Left ventricle myocardium inferior (tissue), 1 donor: ENCODE measurements at regions not wholly inside any gene's neighbourhood (a gene's known extent, or its start where the extent isn't known, plus 50 kb on each side); places are given as distances from the start of the nearest gene placed in this dataset.

ENCODE experiments used
- DNase-seq: peaks from one replicate; pipeline ENCODE4 v3.0.0-alpha.2; 2020
- H3K27ac ChIP-seq: fragments of 200-600 bp; replicated peaks from 2 replicates; pipeline ENCODE4 v1.8.0; 2021
- H3K27me3 ChIP-seq: fragments of 200-600 bp; 2 replicates; pipeline ENCODE4 v1.8.0; 2021; ENCODE audit warnings: low read depth
- H3K36me3 ChIP-seq: fragments of 200-600 bp; 2 replicates; pipeline ENCODE4 v1.8.0; 2021
- H3K4me1 ChIP-seq: fragments of 200-600 bp; 2 replicates; pipeline ENCODE4 v1.8.0; 2021
- H3K4me3 ChIP-seq: fragments of 200-600 bp; 2 replicates; pipeline ENCODE4 v1.8.0; 2021; ENCODE audit warnings: mild to moderate bottlenecking, moderate library complexity
- H3K9me3 ChIP-seq: fragments of 200-600 bp; replicated peaks from 2 replicates; pipeline ENCODE4 v1.8.0; 2021
- intact Hi-C: fragments of 100-400 bp; cut with micrococcal nuclease; formaldehyde crosslinking; loops from one replicate; pipeline ENCODE4 v1.11.0; 2022
- TF ChIP-seq, protein P1 (sequence below): fragments of 200-600 bp; IDR thresholded peaks from 2 replicates; pipeline ENCODE4 v1.8.0; 2021; ENCODE audit warnings: antibody characterized with exemption, mild to moderate bottlenecking, borderline replicate concordance
- donor health status: DM: no; HTN: yes; CAD: no; lungs with severe emphysema.

DNA sequence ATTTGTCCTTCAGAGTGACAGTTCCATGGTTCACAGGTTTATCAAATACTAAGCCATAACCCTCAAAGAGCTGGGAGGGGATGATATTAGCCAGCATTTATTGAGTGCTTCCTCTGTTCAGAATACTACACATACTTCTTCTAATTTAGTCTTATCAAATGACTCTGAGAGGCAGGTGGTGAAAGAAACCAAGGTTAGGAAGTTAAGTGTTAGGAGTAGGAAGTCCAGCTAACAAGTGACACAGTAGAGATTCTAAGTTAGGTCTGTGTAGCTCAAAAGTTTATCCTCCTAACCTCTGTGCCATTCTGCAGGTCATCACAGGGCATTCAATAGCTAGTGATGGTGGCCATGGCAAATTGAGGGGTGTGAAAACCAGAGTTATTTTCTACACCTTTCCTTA is 198.3 kb upstream of the MID1 start:
- Histone ChIP-seq H3K9me3 (no peaks in the 10 kb centered on the region), H3K4me1 (no peaks in the 10 kb centered on the region), H3K36me3 (no peaks in the 10 kb centered on the region), H3K27ac (no peak overlapping the region), H3K4me3 (no peak overlapping the region), H3K27me3 (no peaks in the 10 kb centered on the region)
- DNase-seq = no peak
- TF ChIP-seq, protein P1, sequence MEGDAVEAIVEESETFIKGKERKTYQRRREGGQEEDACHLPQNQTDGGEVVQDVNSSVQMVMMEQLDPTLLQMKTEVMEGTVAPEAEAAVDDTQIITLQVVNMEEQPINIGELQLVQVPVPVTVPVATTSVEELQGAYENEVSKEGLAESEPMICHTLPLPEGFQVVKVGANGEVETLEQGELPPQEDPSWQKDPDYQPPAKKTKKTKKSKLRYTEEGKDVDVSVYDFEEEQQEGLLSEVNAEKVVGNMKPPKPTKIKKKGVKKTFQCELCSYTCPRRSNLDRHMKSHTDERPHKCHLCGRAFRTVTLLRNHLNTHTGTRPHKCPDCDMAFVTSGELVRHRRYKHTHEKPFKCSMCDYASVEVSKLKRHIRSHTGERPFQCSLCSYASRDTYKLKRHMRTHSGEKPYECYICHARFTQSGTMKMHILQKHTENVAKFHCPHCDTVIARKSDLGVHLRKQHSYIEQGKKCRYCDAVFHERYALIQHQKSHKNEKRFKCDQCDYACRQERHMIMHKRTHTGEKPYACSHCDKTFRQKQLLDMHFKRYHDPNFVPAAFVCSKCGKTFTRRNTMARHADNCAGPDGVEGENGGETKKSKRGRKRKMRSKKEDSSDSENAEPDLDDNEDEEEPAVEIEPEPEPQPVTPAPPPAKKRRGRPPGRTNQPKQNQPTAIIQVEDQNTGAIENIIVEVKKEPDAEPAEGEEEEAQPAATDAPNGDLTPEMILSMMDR = no peak
- intact Hi-C loops = no loop called here

DNA sequence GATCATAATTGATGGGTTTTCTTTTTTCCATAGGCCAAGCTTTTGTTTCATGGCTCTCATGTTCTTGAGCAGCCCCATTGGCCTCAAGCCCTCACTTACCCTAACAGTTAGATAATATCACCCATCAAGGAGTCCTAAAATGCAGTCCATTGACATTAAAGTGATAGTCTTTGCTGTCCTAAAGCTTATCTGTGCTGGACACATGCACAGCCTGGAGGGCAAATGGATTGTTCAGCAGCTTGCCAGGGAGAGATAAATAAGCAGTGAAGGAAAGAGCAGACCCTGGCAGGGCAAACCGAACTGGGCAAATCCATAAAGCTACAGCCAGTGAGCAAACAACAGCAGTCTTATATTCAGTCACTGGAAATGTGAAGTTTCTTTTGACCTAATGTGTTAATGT is 199.6 kb upstream of the MID1 start:
- Histone ChIP-seq H3K4me3 (no peak overlapping the region), H3K36me3 (no peaks in the 10 kb centered on the region), H3K27ac (no peak overlapping the region), H3K4me1 (no peaks in the 10 kb centered on the region), H3K9me3 (no peaks in the 10 kb centered on the region), H3K27me3 (no peaks in the 10 kb centered on the region)
- TF ChIP-seq, protein P1 = no peak
- no peak for DNase-seq
- intact Hi-C loops = no loop called here

DNA sequence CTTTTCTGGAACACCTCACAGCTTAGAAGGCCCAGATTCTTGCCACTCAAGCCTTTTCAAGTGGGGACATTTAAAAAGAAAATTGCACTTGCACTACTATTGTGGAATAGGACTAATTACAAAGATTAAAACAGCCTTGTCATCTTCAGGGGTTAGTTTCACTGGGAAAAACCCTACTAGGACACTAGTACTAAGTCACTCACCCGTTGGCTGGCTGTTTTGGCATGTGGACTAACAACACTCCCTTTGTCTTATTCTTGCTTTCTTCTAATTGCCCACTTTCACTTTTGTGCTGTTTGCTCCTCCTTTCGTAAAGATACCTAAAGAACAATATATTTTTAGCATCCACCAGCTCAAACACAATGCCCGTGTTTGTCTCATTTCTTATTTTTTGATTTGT is 200.9 kb upstream of the MID1 start:
- no peak for DNase-seq
- Histone ChIP-seq H3K9me3 (no peaks in the 10 kb centered on the region), H3K4me3 (no peak overlapping the region), H3K27ac (no peak overlapping the region), H3K4me1 (no peaks in the 10 kb centered on the region), H3K27me3 (no peaks in the 10 kb centered on the region), H3K36me3 (no peaks in the 10 kb centered on the region)
- TF ChIP-seq, protein P1 = no peak
- intact Hi-C loops = no loop called here

DNA sequence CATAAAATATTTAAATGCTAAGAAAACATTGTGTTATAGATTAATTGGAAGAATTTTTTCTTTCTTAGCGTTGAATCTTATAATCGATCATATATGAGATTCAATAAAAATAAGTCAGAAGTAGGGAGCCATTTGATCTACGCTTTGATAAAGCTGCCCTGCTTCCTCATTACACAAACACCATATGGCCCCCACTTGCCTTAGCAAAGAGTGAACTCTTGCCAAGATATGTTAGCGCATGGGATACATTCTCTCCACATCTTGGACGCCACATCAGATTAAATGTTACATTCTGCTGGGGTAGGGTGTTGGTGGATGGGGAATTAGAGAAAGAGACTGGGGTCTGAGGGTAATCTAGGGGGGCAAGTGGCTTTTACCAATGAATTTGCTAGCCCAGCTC is 207.7 kb upstream of the MID1 start:
- intact Hi-C loops = no loop called here
- Histone ChIP-seq H3K27me3 (no peaks in the 10 kb centered on the region), H3K4me3 (no peak overlapping the region), H3K4me1 (no peaks in the 10 kb centered on the region), H3K9me3 (no peaks in the 10 kb centered on the region), H3K36me3 (no peaks in the 10 kb centered on the region), H3K27ac (no peak overlapping the region)
- no peak for DNase-seq
- TF ChIP-seq, protein P1 = no peak

DNA sequence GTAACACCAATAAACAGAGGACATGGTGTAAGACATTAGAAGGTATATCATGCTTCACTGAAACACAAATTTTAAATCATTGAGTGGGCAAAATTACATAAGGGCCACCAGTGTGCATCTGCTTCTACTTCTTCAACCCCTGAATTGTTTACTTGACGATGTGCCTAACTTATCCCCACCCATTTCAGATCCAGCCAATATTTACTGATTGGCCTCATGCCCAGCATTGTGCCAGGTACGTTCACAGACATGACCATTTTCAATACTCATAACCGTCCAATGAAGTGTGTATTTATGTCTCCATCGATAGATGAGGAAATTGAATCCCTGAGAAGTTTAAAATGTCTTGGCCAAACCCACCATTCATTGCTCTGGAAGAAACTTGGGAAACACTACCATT is 208.3 kb upstream of the MID1 start:
- no peak overlapping the region for H3K4me3 ChIP-seq
- H3K27ac ChIP-seq = no peak overlapping the region
- H3K36me3 ChIP-seq = no peaks in the 10 kb centered on the region
- no peaks in the 10 kb centered on the region for H3K4me1 ChIP-seq
- no peak for DNase-seq
- H3K9me3 ChIP-seq = no peaks in the 10 kb centered on the region
- intact Hi-C loops = no loop called here
- TF ChIP-seq, protein P1 = no peak
- H3K27me3 ChIP-seq = no peaks in the 10 kb centered on the region
